Fibroblast of the aortic adventitia (primary cell): ENCODE measurements at regions not wholly inside any gene's neighbourhood (a gene's known extent, or its start where the extent isn't known, plus 50 kb on each side); places are given as distances from the start of the nearest gene placed in this dataset.

Experiments
- DNase-seq: peaks from one replicate; pipeline ENCODE4 v3.0.0-alpha.2; 2010; ENCODE audit warnings: low read depth
- H3K4me3 ChIP-seq: 2 replicates; pipeline ENCODE4 v1.5.1; 2011; ENCODE audit warnings: low read depth, mild to moderate bottlenecking, control low read depth, low read length, moderate library complexity
- CTCF ChIP-seq: IDR thresholded peaks from 2 replicates; pipeline ENCODE4 v1.5.1; 2011; ENCODE audit warnings: mild to moderate bottlenecking, low read length, control low read depth, inconsistent platforms; ENCODE audit not compliant: insufficient read depth

GRCh38 chr15:36428102-36428845 is 151.2 kb upstream of the CDIN1 start:
- no peak overlapping the region for H3K4me3 ChIP-seq
- peak; percentile 99 for DNase-seq
- TF ChIP-seq CTCF: no peak

- no peak for DNase-seq
- no peak overlapping the region for H3K4me3 ChIP-seq
- no peak for TF ChIP-seq CTCF
These were observed 149.7 kb upstream of the CDIN1 start for GRCh38 chr15:36429707-36430106.

- TF ChIP-seq CTCF: no peak
- DNase-seq: no peak
- H3K4me3 ChIP-seq: no peak overlapping the region
These were observed 149.1 kb upstream of the CDIN1 start for GRCh38 chr15:36430280-36430679.

- no peak for DNase-seq
- no peak for TF ChIP-seq CTCF
- H3K4me3 ChIP-seq: no peak overlapping the region
These were observed 148.6 kb upstream of the CDIN1 start for GRCh38 chr15:36430726-36431265.

GRCh38 chr15:36432161-36432560 is 147.3 kb upstream of the CDIN1 start:
- H3K4me3 ChIP-seq: no peak overlapping the region
- no peak for DNase-seq
- no peak for TF ChIP-seq CTCF

- H3K4me3 ChIP-seq: no peak overlapping the region
- DNase-seq: no peak
- no peak for TF ChIP-seq CTCF
These were observed 145.2 kb upstream of the CDIN1 start for GRCh38 chr15:36434177-36434576.

GRCh38 chr15:36438499-36438898 is 140.9 kb upstream of the CDIN1 start:
- no peak overlapping the region for H3K4me3 ChIP-seq
- no peak for TF ChIP-seq CTCF
- DNase-seq: no peak
